AG04450 (cell line): ENCODE measurements at regions not wholly inside any gene's neighbourhood (a gene's known extent, or its start where the extent isn't known, plus 50 kb on each side); places are given as distances from the start of the nearest gene placed in this dataset.

Source experiments
- CTCF ChIA-PET: fragments of 300-600, 350-600 bp; formaldehyde crosslinking; extraction: SDS; loops from one replicate; lab custom pipeline; 2022; ENCODE audit warnings: antibody characterized with exemption, inconsistent platforms; lab: Charles Lee
- POLR2A ChIA-PET: fragments of 350-600 bp; formaldehyde crosslinking; extraction: SDS; loops from one replicate; lab custom pipeline; 2021; ENCODE audit warnings: antibody characterized with exemption, inconsistent platforms; lab: Yijun Ruan, JAX
- DNase-seq: peaks from one replicate; pipeline ENCODE4 v3.0.0-alpha.2; 2011; ENCODE audit warnings: low read depth, low spot score
- H3K27ac ChIP-seq: one replicate; pipeline ENCODE4 v1.5.1; 2012; ENCODE audit warnings: low read depth, low read length, control low read depth
- H3K27me3 ChIP-seq: one replicate; pipeline ENCODE4 v1.6.0; 2012; ENCODE audit warnings: low read length; ENCODE audit not compliant: control insufficient read depth, insufficient read depth
- H3K4me3 ChIP-seq: 2 replicates; pipeline ENCODE4 v1.5.1; 2011; ENCODE audit warnings: mild to moderate bottlenecking, low read depth, low read length, control low read depth
- H3K9me3 ChIP-seq: 2 replicates; pipeline ENCODE4 v1.5.1; 2012; ENCODE audit warnings: low read length; ENCODE audit not compliant: control insufficient read depth, insufficient read depth
- CTCF ChIP-seq: IDR thresholded peaks from 2 replicates; pipeline ENCODE4 v1.5.1; 2011; ENCODE audit warnings: low read depth, low read length, control low read depth, inconsistent platforms

GRCh38 chr4:23999714-24000469, 110.0 kb upstream of the PPARGC1A start:
- TF ChIP-seq CTCF: no peak
- CTCF ChIA-PET: interaction anchor here (0.6 kb wide), 1 partner anchor 462 kb away, joined by 3 read pairs; no protein-coding TSS in a partner anchor
- POLR2A ChIA-PET: no interaction called here
- DNase-seq: no peak
- Histone ChIP-seq H3K27ac (no peak overlapping the region), H3K4me3 (no peak overlapping the region), H3K27me3 (no peaks in the 10 kb centered on the region), H3K9me3 (no peaks in the 10 kb centered on the region)

- TF ChIP-seq CTCF: no peak
- CTCF ChIA-PET: no interaction called here
These were observed 103.5 kb upstream of the PPARGC1A start for GRCh38 chr4:23993373-23993772.

GRCh38 chr4:23991444-23991843, 101.6 kb upstream of the PPARGC1A start:
- no peak for DNase-seq
- TF ChIP-seq CTCF: no peak
- Histone ChIP-seq H3K4me3 (no peak overlapping the region), H3K9me3 (no peaks in the 10 kb centered on the region), H3K27ac (no peak overlapping the region), H3K27me3 (no peaks in the 10 kb centered on the region)
- POLR2A ChIA-PET: no interaction called here
- CTCF ChIA-PET: no interaction called here

More at GRCh38 chr4:23993373-23993772, 103.5 kb upstream of the PPARGC1A start:
- H3K9me3 ChIP-seq: no peaks in the 10 kb centered on the region
- H3K27me3 ChIP-seq: no peaks in the 10 kb centered on the region
- no peak overlapping the region for H3K27ac ChIP-seq
- no peak for DNase-seq
- H3K4me3 ChIP-seq: no peak overlapping the region
- POLR2A ChIA-PET: no interaction called here

GRCh38 chr4:23986270-23986669, 96.4 kb upstream of the PPARGC1A start:
- H3K27me3 ChIP-seq: no peaks in the 10 kb centered on the region
- ChIA-PET POLR2A (no interaction called here), CTCF (interaction anchor here (0.6 kb wide), 1 partner anchor 108 kb away, joined by 4 read pairs; no protein-coding TSS in a partner anchor)
- no peaks in the 10 kb centered on the region for H3K9me3 ChIP-seq
- H3K4me3 ChIP-seq: no peak overlapping the region
- TF ChIP-seq CTCF: no peak
- no peak for DNase-seq
- H3K27ac ChIP-seq: no peak overlapping the region

- Histone ChIP-seq H3K27ac (no peak overlapping the region), H3K9me3 (no peaks in the 10 kb centered on the region), H3K4me3 (no peak overlapping the region), H3K27me3 (no peaks in the 10 kb centered on the region)
- TF ChIP-seq CTCF: no peak
- ChIA-PET POLR2A (no interaction called here), CTCF (no interaction called here)
- no peak for DNase-seq
These were observed 91.5 kb upstream of the PPARGC1A start for GRCh38 chr4:23981328-23981727.
